Transverse colon (tissue), 4 donors: ENCODE measurements at regions not wholly inside any gene's neighbourhood (a gene's known extent, or its start where the extent isn't known, plus 50 kb on each side); places are given as distances from the start of the nearest gene placed in this dataset.

Experiments used
- CTCF ChIP-seq, 5 experiments: fragments of 200-600 bp in 3 of 5; fragments of 450-650 bp in 2 of 5; sonication (generic) in 3 of 5; IDR thresholded peaks; 1 replicate in 2 of 5; 2 replicates in 3 of 5; pipeline ENCODE4 v1.5.1; 2016 to 2017; ENCODE audit warnings: antibody characterized with exemption in 5 of 5, inconsistent platforms in 3 of 5, mild to moderate bottlenecking in 2 of 5, moderate library complexity in 1 of 5
- POLR2A ChIP-seq: fragments of 450-650 bp; IDR thresholded peaks from one replicate; pipeline ENCODE4 v1.6.1; 2016; ENCODE audit warnings: antibody characterized with exemption, mild to moderate bottlenecking, moderate library complexity
- POLR2AphosphoS5 ChIP-seq, 3 donors: sonication (generic); formaldehyde crosslinking; IDR thresholded peaks; one replicate each; pipeline ENCODE4 v1.6.1; 2016; ENCODE audit warnings: antibody characterized with exemption in 3 of 3

- no peak for TF ChIP-seq POLR2AphosphoS5 (IDR thresholded peaks at IDR 0.05)
- no peak for TF ChIP-seq CTCF (IDR thresholded peaks at IDR 0.05)
- no peak for TF ChIP-seq POLR2A
Measured at GRCh38 chr1:38228718-38229117, 182.1 kb upstream of the POU3F1 start.
